GM21515 (cell line): ENCODE measurements at regions not wholly inside any gene's neighbourhood (a gene's known extent, or its start where the extent isn't known, plus 50 kb on each side); places are given as distances from the start of the nearest gene placed in this dataset.
A peak's percentile ranks its signal among the peaks of the same experiment; 100 is the strongest.
"Not testable (repeated sequence)": the region's sequence is repeated elsewhere in the genome, so short reads cannot be mapped to it uniquely, and the experiment has no call there.

Experiments used
- ATAC-seq: cut with Tn5 transposase; IDR thresholded peaks from one replicate; pipeline ENCODE4 v1.9.1; 2021; ENCODE audit not compliant: unreplicated experiment

DNA sequence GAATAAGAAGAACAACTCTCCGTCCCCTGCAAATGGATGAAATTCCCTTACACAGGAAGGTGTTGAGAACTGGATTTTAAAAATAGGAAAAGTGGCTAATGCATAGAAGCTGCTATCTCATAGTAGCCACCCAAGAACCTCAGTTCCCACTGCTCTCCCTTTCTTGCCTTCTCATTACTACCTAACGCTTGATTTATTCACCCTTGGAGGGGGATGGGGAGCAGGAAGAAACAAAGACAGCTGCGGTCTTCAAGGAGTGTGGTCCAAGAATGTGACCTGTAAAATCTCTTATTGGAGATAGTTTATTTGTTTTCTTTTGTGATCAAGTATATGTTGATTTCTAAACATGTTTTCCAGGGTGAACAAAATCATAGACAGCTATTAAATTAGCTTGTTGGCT is 274.1 kb upstream of the CTNNB1 start:
- no peak for ATAC-seq

DNA sequence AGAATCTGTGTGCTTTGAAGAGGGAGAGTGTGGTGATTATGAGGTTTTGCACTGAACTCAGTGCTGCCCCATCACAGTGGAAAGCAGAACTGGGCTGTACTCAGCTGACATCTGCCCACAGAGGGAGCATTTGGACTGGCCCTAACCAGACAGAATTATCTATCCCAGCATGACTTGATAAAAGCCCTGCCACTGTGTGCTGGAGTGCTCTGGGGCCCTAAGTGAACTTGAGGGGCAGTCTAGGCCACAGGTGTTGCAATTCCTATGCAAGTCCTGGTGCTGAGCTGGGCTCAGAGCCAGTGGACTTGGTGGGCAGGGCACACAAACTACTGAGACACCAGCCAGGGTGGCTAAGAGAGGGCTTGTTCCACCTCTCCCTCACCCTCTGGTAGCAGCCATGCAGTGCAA is 269.2 kb upstream of the CTNNB1 start:
- ATAC-seq = no peak

DNA sequence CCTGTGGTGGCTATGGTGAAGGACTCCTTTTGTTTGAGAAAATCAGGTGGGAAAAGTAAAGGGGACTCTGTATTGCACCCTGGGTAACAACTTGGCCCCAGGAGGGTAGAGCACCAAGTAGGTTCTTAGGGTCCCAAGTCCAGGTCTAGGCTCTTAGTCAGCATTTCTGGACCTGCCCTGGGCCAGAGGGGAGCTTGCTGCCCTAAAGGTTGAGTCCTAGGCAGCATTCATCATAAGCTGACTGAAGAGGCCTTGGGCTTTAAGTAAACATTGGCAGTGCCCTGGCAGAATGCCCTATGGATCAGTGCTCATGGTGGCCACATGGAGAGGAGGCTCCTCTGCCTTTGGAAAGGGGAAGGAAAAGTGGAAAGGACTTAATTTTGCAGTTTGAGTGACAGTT is 268.5 kb upstream of the CTNNB1 start:
- ATAC-seq = no peak

DNA sequence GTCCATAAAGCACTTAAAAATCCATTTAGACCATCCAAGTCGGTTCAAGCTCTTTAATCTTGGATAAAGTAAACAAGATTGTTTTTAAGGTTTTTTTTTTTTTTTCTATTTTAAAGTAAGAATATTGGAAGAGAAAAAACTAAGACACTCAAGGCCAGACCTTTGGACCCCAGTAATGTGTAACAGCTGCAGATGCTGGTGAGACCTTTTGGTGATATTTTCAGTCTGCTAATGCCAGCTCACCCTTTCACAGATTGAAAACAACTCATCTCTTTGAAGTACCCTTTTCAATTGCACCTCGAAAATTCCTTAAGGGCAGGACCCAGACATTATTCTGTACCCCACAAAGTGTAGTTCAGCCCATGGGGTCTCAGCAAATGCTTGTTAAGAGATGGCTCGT is 260.7 kb upstream of the CTNNB1 start:
- no peak for ATAC-seq

DNA sequence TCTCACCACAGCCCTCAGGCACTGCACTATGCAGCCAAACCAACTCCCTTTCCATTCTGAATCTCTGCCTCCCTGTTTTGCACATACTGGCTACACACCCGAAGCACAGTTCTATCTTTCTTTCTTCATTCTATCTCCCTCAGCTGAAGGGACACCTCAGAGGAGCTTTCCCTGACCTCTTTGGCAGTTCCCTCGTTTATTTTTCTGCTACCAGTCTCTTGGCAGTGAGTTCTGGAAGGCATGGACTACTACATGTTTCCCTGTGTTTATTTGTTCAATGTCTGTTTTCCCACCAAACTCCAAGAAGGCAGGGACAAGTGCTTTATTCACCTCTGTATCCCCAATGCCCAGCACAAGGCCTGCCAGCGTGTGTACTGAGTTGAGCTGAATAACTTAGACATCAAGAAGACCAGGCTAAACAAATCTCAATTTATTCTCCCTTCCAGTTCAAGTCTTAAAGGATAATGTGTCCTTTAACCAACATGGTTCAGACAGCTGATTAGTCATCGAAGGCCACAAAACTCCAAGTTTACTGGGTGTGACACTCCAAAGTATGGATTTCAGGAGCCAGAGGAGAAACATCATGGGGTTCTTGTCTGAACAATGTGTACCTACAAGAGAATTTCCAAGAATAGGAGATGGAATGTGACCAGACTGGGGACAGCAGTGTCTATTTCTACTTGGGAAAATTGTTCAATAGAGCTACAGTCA is 260.1 kb upstream of the CTNNB1 start:
- ATAC-seq = no peak

DNA sequence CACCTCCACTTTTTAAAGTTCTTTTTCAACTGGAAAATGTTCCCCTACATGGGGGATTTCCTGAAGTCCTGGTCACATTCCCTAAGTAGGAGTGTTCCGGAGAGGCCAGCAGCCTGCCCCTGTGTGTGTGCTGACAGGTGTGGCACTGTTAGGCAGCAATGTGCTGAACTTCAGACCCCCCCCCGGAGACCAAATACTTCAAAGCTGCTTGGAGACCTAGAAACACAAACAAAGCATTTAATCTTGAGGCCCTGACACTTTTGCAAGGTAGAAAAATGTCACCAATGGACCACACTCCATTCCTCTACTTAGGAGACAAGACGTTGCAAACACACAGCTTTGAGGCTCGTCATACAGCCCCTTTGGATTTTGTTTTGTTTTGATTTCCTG is 259.6 kb upstream of the CTNNB1 start:
- no peak for ATAC-seq

DNA sequence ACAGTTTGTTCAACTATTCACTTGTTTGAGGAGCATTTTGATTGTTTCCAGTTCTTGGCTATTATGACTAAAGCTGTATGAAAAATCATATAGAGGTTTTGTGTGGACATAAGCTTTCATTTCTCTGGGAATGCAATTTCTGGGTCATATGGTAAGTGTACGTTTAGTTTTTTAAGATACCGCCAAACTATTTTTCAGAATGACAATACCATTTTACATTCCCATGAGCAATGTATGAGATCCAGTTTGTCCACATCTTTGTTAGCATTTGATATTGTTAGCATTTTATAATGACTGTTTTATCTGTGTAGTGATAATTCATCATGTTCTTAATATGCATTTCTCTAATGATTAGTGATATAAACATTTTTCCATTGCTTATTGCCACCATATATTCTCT is 258.7 kb upstream of the CTNNB1 start:
- no peak for ATAC-seq

DNA sequence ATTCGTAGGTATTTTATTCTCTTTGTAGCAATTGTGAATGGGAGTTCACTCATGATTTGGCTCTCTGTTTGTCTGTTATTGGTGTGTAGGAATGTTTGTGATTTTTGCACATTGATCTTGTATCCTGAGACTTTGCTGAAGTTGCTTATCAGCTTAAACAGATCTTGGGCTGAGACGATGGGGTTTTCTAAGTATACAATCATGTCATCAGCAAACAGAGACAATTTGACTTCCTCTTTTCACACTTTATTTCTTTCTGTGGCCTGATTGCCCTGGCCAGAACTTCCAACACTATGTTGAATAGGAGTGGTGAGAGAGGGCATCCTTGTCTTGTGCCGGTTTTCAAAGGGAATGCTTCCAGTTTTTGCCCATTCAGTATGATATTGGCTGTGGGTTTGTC is 252.3 kb upstream of the CTNNB1 start:
- ATAC-seq = not testable (repeated sequence)

DNA sequence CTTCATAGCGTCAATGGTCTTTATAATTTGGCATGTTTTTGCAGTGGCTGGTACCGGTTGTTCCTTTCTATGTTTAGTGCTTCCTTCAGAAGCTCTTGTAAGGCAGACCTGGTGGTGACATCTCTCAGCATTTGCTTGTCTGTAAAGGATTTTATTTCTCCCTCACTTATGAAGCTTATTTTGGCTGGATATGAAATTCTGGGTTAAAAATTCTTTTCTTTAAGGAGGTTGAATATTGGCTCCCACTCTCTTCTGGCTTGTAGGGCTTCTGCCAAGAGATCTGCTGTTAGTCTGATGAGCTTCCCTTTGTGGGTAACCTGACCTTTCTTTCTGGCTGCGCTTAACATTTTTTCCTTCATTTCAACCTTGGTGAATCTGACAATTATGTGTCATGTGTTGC is 250.0 kb upstream of the CTNNB1 start:
- ATAC-seq = not testable (repeated sequence)

DNA sequence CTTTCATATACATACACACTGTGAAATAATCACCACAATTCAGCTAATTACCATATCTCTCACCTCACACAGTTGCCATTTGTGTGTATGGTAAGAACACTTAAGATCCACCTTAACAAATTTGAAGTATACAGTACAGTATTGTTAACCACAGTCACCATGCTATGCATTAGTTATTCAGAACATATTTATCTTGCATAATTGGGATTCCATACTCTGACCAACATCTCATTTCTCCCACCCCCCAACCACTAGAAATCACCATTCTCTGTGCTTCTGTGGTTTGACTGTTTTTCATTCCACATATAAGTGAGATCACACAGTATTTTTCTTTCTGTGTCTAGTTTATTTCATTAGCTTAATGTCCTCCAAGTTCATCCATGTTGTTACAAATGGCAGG is 247.7 kb upstream of the CTNNB1 start:
- ATAC-seq = no peak

DNA sequence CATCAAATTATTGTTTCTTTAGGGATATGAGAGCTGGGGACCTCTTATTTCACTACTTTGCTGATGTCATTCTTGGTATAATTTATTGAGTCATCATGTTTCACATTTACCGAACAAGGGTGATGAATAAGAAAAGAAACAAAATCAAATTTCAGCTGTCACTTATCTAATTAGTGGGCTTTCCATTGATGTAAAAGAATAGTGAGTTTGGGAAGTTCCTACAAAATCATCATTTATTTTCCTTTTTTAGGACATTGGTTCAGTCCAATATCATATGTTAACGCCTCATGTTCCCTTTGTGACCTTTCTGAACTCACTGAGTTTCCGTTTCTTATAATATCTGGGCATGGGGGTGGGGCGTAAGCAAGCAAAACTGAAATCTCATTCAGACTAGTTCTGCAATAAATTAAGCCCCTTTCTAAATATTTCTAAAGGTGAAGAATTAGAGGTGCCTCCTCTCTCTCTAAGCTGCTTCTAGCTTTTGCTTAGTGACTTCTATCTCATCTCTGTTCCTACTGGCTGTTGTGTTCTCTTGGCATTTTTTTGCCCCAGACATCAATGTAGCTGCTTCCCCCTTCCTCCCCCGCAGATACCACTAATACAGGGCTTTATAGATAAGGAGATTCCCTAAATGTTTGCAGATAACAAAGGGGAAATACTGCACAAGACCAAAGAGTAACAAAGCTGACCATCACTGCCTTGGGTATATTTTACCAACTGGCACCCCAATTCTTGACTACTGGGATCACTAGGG is 238.0 kb upstream of the CTNNB1 start:
- ATAC-seq = peak; percentile 80

DNA sequence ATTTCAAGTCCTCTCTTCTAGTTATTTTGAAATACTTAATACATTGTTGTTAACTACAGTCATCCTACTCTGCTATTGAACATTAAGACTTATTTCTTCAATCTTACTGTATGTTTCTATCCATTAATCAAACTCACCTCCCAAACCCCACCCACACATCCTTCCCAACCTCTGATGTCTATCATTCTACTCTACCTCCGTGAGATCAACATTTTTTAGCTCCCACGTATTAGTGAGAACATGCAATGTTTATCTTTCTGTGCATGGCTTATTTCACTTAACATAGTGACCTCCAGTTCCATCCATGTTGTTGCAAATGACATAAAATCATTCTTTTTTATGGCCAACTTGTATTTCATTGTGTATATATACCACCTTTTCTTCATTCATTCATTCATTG is 236.6 kb upstream of the CTNNB1 start:
- no peak for ATAC-seq

DNA sequence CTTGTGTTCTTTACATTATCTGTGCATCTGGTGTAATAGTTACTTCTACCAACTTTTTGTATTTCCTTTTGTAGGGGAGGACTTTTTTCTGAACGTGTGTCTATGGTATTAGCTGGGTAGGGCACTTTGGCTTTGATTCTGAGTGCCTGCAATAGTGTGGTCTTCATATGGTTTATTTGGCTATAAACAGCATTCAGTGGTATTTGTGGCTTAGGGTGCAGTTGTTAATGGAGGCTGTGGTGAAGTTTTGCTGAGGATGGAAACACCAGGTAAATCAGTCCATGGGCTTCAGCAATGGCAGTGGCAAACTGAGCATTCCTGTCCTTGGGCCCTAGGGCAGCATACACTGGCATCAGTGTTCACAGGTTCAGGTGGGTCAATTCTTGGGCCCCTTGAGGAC is 230.6 kb upstream of the CTNNB1 start:
- ATAC-seq = no peak

DNA sequence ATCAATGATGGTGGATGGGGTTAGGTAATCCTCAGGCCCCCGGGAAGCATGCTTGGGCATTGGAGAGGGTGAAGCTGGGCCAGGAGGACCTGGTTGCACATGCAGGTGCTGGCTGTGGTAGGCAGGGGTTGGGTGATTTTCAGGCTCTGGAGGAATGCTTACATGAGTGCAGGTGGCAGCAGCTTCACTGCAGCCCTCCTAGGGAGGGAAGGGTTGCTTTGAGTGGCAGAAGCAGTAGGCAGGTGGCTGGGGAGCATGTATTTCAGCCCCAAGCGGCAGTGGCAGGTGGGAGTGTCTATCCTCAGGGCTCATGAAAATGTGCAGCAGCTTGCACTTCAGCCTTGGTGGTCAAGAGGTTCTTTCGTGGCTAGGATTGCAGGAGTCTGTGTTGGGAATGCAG is 230.0 kb upstream of the CTNNB1 start:
- ATAC-seq = no peak

DNA sequence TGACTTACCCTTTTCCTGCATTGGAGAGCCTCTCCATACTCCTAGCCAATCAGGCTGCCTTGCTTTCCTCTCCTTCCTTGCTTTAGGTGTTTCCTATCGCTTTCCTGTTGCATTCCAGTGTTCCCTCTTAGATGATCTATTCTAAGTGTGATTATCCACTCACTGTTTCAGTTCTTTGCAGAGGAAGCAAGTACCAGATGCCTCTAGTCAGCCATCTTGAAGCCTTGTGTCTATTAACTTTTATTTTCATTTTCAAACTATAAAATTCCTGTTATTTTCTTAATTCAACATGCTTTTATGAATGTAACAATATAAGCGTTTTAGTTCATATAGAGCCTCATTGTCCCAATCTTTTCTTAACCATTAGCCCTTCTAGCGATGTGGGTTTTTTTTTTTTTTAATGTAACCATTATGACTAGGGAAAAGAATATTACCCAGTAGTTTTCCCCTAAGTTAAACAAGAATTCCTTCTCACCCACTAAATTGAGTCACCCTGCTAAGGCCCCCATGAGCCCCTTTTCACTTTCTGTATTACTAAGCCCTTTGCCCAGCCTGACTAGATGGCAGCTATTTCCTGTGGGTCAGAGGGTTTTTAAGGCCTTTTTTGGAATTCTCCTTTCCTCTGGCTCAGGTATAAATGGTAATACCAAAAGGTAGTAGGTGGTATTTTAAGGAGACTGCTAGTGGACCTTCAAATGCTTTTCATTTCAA is 229.4 kb upstream of the CTNNB1 start:
- no peak for ATAC-seq

DNA sequence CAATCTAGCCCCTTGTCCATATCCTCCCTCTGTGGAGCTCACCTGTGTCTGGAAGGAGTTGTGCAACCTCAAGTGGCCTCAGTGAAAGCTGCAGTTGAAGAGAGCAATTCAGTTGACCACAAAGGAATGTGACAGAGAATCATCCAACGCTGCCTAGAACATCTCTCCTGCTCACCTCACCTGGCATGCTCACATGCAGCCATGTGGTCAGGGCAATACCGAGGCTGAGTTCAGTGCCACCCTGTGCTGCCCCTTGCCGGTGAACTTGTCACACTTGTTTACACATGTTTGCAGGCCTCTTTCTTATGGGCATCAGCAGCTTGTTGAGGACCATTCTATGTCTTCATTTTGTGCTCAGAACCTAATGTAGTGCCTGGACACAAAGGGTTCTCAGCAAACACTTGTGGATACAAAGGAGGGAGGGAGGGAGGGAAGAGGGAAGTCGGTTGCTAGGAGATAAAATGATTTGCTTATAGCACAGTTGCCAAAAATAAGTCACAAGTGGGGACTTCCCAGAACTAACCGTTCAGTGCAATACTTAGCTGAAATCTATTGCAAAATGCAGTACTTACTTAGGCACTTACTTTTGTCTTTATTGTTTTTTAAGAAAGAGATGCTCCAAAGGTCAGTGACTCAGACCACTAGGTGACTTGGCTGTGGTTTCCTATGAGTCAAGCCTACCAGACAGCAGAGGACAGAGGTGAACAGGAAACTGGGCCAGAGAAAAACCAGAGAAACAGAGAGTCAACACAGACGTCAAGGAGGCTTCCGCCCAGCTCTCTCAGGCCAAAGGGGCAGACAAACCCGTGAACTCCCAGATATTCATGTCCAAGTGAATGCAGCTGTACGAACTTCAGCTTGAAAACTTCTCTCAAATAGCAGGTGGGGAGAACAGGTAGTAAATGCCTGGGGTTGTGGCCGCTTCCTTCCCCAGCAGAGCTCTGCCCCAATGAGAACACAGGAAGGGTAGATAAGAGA is 227.8 kb upstream of the CTNNB1 start:
- ATAC-seq = peak; percentile 95

DNA sequence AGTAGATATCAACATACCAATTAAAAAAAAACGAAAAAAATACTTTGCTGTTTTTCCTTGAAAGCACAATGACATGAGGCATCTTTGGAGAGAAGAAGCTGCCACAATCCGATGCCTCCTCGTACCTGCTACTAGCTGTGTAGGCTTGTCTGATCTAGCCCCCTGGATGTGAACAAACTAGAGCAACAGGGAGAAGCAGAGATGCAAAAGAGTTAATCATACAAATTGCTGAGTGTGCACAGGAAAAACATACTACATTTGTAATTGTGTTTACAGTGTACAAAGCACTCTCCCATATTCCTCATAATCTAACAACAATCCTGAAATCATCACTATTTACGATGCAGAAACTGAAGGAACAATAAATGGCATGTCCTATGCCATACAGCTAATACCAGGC is 227.0 kb upstream of the CTNNB1 start:
- ATAC-seq = no peak

DNA sequence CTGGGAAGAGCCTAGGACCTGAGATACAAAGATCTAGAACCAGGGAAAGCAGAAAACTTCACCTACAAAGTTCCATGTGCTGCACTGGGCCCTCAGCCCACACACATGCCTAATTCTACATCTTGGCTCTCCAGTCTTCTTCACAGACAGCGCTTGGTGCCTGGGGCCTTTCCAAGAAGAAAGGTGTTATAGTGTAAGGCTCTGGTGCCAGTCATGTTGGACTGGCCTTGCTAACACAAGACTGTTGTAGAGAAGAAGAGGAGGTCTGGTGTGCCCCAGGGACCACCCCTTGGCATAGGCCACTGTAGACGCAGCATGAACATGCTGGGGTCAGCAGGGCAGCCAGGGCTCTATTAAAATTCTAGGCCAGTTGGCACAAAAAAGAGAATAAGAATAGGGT is 226.2 kb upstream of the CTNNB1 start:
- ATAC-seq = no peak

DNA sequence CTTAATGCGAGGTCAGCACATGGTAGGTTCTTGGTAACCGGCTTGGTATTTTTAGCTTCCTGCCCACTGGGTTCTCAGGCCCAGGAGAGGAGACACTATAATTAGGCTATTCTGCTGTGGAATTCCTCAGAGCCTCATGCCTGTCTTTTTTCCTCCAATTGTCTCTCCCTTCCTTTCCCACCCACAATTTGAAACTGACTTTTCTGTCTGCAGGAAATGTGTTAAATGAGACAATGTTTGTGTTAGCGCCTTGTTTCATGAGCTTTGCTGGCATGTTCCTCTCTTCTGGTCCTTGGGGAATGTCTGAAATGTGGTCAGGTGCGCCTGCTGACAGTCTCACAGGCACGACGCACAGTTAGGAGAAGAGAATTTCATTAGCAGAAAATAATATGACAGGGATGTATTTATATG is 223.6 kb upstream of the CTNNB1 start:
- no peak for ATAC-seq

DNA sequence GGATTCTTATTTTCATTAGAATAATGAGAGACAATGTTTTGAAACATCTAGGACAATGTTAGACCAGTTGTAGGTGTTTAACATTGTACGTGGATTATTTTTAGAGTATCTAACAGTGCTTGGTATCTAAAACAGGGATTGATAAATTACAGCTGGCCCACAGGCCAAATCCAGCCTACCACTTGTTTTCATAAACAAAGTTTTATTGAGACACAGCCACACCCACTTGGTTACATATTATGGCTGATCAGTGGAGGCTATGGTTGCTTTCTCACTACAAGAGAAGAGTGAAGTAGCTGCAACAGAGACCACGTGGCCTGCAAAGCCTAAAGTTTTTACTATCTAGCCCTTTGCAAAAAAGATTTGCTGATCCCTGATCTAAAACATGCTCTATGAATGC is 223.1 kb upstream of the CTNNB1 start:
- ATAC-seq = no peak

DNA sequence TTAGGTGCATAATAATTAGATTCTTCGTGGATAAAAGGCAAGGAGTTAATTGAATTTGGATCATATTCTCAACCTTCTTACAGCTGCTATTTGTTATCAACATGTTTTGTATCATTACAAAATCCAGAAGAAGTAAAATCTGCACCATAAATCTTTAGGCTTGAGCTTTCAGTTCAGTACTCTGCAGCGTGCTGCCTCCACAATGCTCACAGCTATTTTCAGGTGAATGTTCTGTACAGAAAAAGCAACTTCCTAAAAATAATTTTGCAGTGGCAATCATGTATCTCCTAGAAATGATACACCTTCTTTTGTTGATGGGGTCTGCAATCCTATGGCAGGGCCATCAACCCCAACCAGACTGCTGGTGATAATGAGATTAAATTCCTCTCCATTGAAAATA is 220.9 kb upstream of the CTNNB1 start:
- no peak for ATAC-seq
